Astrocyte (in vitro differentiated cells and primary cell): ENCODE measurements at regions not wholly inside any gene's neighbourhood (a gene's known extent, or its start where the extent isn't known, plus 50 kb on each side); places are given as distances from the start of the nearest gene placed in this dataset.

Experiments
- EZH2 ChIP-seq: IDR thresholded peaks from 2 replicates; pipeline ENCODE4 v1.6.1; 2012; ENCODE audit warnings: mild to moderate bottlenecking, low read length, inconsistent platforms; ENCODE audit not compliant: insufficient read depth
- TF ChIP-seq, protein P1 (sequence below): IDR thresholded peaks from 2 replicates; pipeline ENCODE4 v1.5.1; 2011; ENCODE audit warnings: low read depth, mild to moderate bottlenecking, inconsistent platforms, low read length, moderate library complexity; ENCODE audit not compliant: insufficient read depth

DNA sequence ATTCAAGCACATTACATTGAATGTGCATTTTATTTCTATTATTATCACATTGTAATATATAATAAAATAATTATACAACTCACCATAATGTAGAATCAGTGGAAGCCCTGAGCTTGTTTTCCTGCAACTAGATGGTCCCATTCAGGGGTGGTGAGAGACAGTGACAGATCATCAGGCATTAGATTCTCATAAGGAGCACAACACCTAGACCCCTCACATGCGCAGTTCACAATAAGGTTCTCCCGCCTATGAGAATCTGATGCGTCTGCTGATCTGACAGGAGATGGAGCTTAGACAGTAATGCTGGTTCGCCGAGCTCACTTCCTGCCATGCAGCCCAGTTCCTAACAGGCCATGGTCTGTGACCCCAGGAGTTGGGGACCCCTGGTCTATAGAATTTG lies 96.7 kb upstream of the RBBP6 start:
- TF ChIP-seq, protein P1, sequence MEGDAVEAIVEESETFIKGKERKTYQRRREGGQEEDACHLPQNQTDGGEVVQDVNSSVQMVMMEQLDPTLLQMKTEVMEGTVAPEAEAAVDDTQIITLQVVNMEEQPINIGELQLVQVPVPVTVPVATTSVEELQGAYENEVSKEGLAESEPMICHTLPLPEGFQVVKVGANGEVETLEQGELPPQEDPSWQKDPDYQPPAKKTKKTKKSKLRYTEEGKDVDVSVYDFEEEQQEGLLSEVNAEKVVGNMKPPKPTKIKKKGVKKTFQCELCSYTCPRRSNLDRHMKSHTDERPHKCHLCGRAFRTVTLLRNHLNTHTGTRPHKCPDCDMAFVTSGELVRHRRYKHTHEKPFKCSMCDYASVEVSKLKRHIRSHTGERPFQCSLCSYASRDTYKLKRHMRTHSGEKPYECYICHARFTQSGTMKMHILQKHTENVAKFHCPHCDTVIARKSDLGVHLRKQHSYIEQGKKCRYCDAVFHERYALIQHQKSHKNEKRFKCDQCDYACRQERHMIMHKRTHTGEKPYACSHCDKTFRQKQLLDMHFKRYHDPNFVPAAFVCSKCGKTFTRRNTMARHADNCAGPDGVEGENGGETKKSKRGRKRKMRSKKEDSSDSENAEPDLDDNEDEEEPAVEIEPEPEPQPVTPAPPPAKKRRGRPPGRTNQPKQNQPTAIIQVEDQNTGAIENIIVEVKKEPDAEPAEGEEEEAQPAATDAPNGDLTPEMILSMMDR = no peak
- no peak for TF ChIP-seq EZH2
